Endothelial cell of umbilical vein (primary cell): ENCODE measurements at regions not wholly inside any gene's neighbourhood (a gene's known extent, or its start where the extent isn't known, plus 50 kb on each side); places are given as distances from the start of the nearest gene placed in this dataset.

Source experiments
- BruUV-seq: library from RNA; stranded (reverse); fragments of 400-500 nt; replicated peaks from 2 replicates; lab custom pipeline; 2021; lab: Mats Ljungman, UMichigan
- CTCF ChIA-PET: fragments of 300-600, 350-600 bp; sonication (Branson Sonifier 250); formaldehyde crosslinking; loops from one replicate; lab custom pipeline; 2021; ENCODE audit warnings: antibody characterized with exemption, inconsistent platforms; lab: Charles Lee
- POLR2A ChIA-PET: fragments of 300-600, 350-600 bp; sonication (Branson Sonifier 250); formaldehyde crosslinking; loops from one replicate; lab custom pipeline; 2021; ENCODE audit warnings: antibody characterized with exemption, inconsistent platforms; lab: Charles Lee
- DNase-seq: peaks from one replicate; pipeline ENCODE4 v3.0.0-alpha.2; 2011; ENCODE audit warnings: low read depth, low spot score
- FAIRE-seq: peaks from 2 replicates; lab custom pipeline; 2011; peaks lifted over from hg19 to GRCh38; lab: Jason Lieb, UNC
- H2AFZ ChIP-seq: 2 replicates; pipeline ENCODE4 v1.6.0; 2012; ENCODE audit warnings: low read depth, low read length, control low read depth, inconsistent platforms
- H3K27ac ChIP-seq: 2 replicates; pipeline ENCODE4 v1.5.1; 2011; ENCODE audit warnings: low read depth, mild to moderate bottlenecking, control low read depth, low read length, moderate library complexity; ENCODE audit not compliant: insufficient read depth
- H3K27me3 ChIP-seq, 2 experiments: 2 replicates each; pipeline versions ENCODE4 v1.6.0 to v1.6.1; 2011; ENCODE audit warnings: low read length in 2 of 2, mixed read lengths in 1 of 2; ENCODE audit not compliant: control insufficient read depth in 2 of 2, insufficient read depth in 2 of 2
- H3K36me3 ChIP-seq, 2 experiments: 2 replicates in 1 of 2; 3 replicates in 1 of 2; pipeline ENCODE4 v1.5.1; 2011; ENCODE audit warnings: low read length in 2 of 2, mild to moderate bottlenecking in 1 of 2, moderate library complexity in 1 of 2; ENCODE audit not compliant: control insufficient read depth in 2 of 2, insufficient read depth in 2 of 2; ENCODE audit errors: extremely low read depth in 1 of 2
- H3K4me1 ChIP-seq: 3 replicates; pipeline ENCODE4 v1.5.1; 2011; ENCODE audit warnings: mild to moderate bottlenecking, low read length; ENCODE audit not compliant: control insufficient read depth, insufficient read depth; ENCODE audit errors: extremely low read depth
- H3K4me2 ChIP-seq: 2 replicates; pipeline ENCODE4 v1.6.1; 2011; ENCODE audit warnings: low read length, control low read depth, mixed read lengths; ENCODE audit not compliant: insufficient read depth
- H3K4me3 ChIP-seq, 3 experiments: fragments of 200-600 bp in 1 of 3; sonication (generic), shearing (Covaris generic) in 1 of 3; replicated peaks in 1 of 3; 2 replicates each; pipeline ENCODE4 v1.5.1; 2011 to 2016; ENCODE audit warnings: control low read depth in 3 of 3, low read length in 3 of 3, mild to moderate bottlenecking in 2 of 3, inconsistent platforms in 1 of 3, low read depth in 1 of 3, moderate library complexity in 1 of 3; ENCODE audit not compliant: insufficient read depth in 1 of 3
- H3K79me2 ChIP-seq: 2 replicates; pipeline ENCODE4 v1.6.0; 2012; ENCODE audit warnings: low read length, inconsistent platforms; ENCODE audit not compliant: control insufficient read depth, insufficient read depth
- H3K9ac ChIP-seq: replicated peaks from 2 replicates; pipeline ENCODE3; 2011; ENCODE audit warnings: low read length, control low read depth; ENCODE audit not compliant: insufficient read depth; ENCODE audit errors: extremely low read depth
- H3K9me1 ChIP-seq: replicated peaks from 3 replicates; pipeline ENCODE4 v1.6.0; 2011; ENCODE audit warnings: mild to moderate bottlenecking, low read length; ENCODE audit not compliant: control insufficient read depth, insufficient read depth; ENCODE audit errors: extremely low read depth
- H3K9me3 ChIP-seq: replicated peaks from 2 replicates; pipeline ENCODE4 v1.5.1; 2012; ENCODE audit warnings: low read length, inconsistent platforms; ENCODE audit not compliant: control insufficient read depth, insufficient read depth
- H4K20me1 ChIP-seq: replicated peaks from 2 replicates; pipeline ENCODE3; 2011; ENCODE audit warnings: mild to moderate bottlenecking, low read length; ENCODE audit not compliant: control insufficient read depth, insufficient read depth; ENCODE audit errors: extremely low read depth
- EZH2 ChIP-seq: IDR thresholded peaks from 2 replicates; pipeline ENCODE4 v1.6.1; 2012; ENCODE audit warnings: borderline replicate concordance, low read depth, mild to moderate bottlenecking, moderate library complexity, low read length, inconsistent platforms; ENCODE audit not compliant: severe bottlenecking
- FOS ChIP-seq: IDR thresholded peaks from 2 replicates; pipeline ENCODE4 v1.6.1; 2011; ENCODE audit warnings: mild to moderate bottlenecking, low read length, moderate library complexity, borderline replicate concordance; ENCODE audit not compliant: insufficient read depth
- GATA2 ChIP-seq: IDR thresholded peaks from 2 replicates; pipeline ENCODE4 v1.7.0; 2011; ENCODE audit warnings: low read depth, mild to moderate bottlenecking, moderate library complexity, mixed read lengths, low read length; ENCODE audit not compliant: insufficient read length, insufficient read depth
- JUN ChIP-seq: IDR thresholded peaks from 2 replicates; pipeline ENCODE4 v1.6.1; 2011; ENCODE audit warnings: borderline replicate concordance, low read depth; ENCODE audit not compliant: insufficient read length, insufficient read depth
- MYC ChIP-seq: IDR thresholded peaks from one replicate; pipeline ENCODE4 v1.6.1; 2011; ENCODE audit warnings: mild to moderate bottlenecking, low read depth, low read length
- POLR2A ChIP-seq: IDR thresholded peaks from 2 replicates; pipeline ENCODE4 v1.6.1; 2012; ENCODE audit warnings: low read depth, mild to moderate bottlenecking, control low read depth, low read length
- POLR2AphosphoS5 ChIP-seq: IDR thresholded peaks from 2 replicates; pipeline ENCODE4 v1.6.1; 2012; ENCODE audit warnings: low read depth, mild to moderate bottlenecking, control low read depth, low read length, moderate library complexity; ENCODE audit not compliant: insufficient read depth
- dilution Hi-C: fragments of 300-500 bp; cut with MboI; formaldehyde crosslinking; loops from one replicate; pipeline ENCODE4 v1.15.0; 2019; ENCODE audit warnings: low sequenced_read_pairs; ENCODE audit not compliant: extremely low pct_ligation_motif_present
- intact Hi-C: fragments of 100-400 bp; cut with micrococcal nuclease; formaldehyde crosslinking; loops from one replicate; pipeline ENCODE4 v1.10.0; 2022
- TF ChIP-seq, protein P1 (sequence below), 2 donors: IDR thresholded peaks; 1 replicate in 1 of 2; 2 replicates in 1 of 2; pipeline ENCODE4 v1.5.1; 2011; ENCODE audit warnings: low read length in 2 of 2, mild to moderate bottlenecking in 2 of 2, moderate library complexity in 2 of 2, control low read depth in 1 of 2, inconsistent platforms in 1 of 2, low read depth in 1 of 2; ENCODE audit not compliant: insufficient read depth in 1 of 2; ENCODE audit errors: extremely low read depth in 1 of 2
- TF ChIP-seq, protein P2 (sequence below): IDR thresholded peaks from 2 replicates; pipeline ENCODE4 v1.6.1; 2011; ENCODE audit not compliant: insufficient read depth, insufficient read length

GRCh38 chr13:79034341-79034740 is 371.7 kb downstream of the RBM26 start:
- dilution Hi-C loops, result no loop called here
- no peak for DNase-seq

More at GRCh38 chr13:79034341-79034740, 371.7 kb downstream of the RBM26 start:
- no peak overlapping the region for H3K9ac ChIP-seq
- intact Hi-C loops, result no loop called here
- no peak overlapping the region for H2AFZ ChIP-seq
- H3K9me1 ChIP-seq, result no peaks in the 10 kb centered on the region
- no peak overlapping the region for H3K4me3 ChIP-seq
- ChIA-PET CTCF (interaction anchor here (0.6 to 0.9 kb wide), 3 partner anchors 23 to 56 kb away, joined by 3 read pairs; no protein-coding TSS in a partner anchor), POLR2A (no interaction called here)
- no peaks in the 10 kb centered on the region for H4K20me1 ChIP-seq
- H3K9me3 ChIP-seq, result no peaks in the 10 kb centered on the region
- no TSS peak for BruUV-seq
- no peaks in the 10 kb centered on the region for H3K4me1 ChIP-seq
- TF ChIP-seq EZH2, result no peak
- no peak for TF ChIP-seq FOS
- TF ChIP-seq, protein P1, sequence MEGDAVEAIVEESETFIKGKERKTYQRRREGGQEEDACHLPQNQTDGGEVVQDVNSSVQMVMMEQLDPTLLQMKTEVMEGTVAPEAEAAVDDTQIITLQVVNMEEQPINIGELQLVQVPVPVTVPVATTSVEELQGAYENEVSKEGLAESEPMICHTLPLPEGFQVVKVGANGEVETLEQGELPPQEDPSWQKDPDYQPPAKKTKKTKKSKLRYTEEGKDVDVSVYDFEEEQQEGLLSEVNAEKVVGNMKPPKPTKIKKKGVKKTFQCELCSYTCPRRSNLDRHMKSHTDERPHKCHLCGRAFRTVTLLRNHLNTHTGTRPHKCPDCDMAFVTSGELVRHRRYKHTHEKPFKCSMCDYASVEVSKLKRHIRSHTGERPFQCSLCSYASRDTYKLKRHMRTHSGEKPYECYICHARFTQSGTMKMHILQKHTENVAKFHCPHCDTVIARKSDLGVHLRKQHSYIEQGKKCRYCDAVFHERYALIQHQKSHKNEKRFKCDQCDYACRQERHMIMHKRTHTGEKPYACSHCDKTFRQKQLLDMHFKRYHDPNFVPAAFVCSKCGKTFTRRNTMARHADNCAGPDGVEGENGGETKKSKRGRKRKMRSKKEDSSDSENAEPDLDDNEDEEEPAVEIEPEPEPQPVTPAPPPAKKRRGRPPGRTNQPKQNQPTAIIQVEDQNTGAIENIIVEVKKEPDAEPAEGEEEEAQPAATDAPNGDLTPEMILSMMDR (IDR thresholded peaks at IDR 0.05; ENCODE audit: extremely low read depth in 1 of 2, insufficient read depth in 1 of 2, low read depth in 1 of 2, low read length in 2 of 2), result no peak
- TF ChIP-seq MYC, result no peak
- no peak for TF ChIP-seq JUN
- TF ChIP-seq POLR2AphosphoS5, result no peak
- TF ChIP-seq GATA2, result no peak
- TF ChIP-seq, protein P2, sequence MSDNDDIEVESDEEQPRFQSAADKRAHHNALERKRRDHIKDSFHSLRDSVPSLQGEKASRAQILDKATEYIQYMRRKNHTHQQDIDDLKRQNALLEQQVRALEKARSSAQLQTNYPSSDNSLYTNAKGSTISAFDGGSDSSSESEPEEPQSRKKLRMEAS, result no peak
- TF ChIP-seq POLR2A, result no peak
- no peak for FAIRE-seq
- H3K4me2 ChIP-seq, result no peak overlapping the region
- no peaks in the 10 kb centered on the region for H3K79me2 ChIP-seq
- no peak overlapping the region for H3K27ac ChIP-seq
- H3K27me3 ChIP-seq, result no peaks in the 10 kb centered on the region
- no peaks in the 10 kb centered on the region for H3K36me3 ChIP-seq
